Activated T-cell treated with anti-CD3 and anti-CD28 coated beads for 4 hours (primary cell): ENCODE measurements at regions not wholly inside any gene's neighbourhood (a gene's known extent, or its start where the extent isn't known, plus 50 kb on each side); places are given as distances from the start of the nearest gene placed in this dataset.

Source experiments
- DNase-seq: peaks from one replicate; pipeline ENCODE4 v3.0.0-alpha.2; 2020

- DNase-seq: no peak
These were observed 865.1 kb upstream of the ADAMTS5 start for GRCh38 chr21:27831816-27832569.

- no peak for DNase-seq
These were observed 864.3 kb upstream of the ADAMTS5 start for GRCh38 chr21:27831177-27831576.

- no peak for DNase-seq
These were observed 861.1 kb upstream of the ADAMTS5 start for GRCh38 chr21:27827972-27828371.

- DNase-seq: no peak
These were observed 858.1 kb upstream of the ADAMTS5 start for GRCh38 chr21:27825035-27825434.

GRCh38 chr21:27823652-27824201 is 856.8 kb upstream of the ADAMTS5 start:
- DNase-seq: no peak

- DNase-seq: no peak
These were observed 853.5 kb upstream of the ADAMTS5 start for GRCh38 chr21:27820342-27820741.

GRCh38 chr21:27819299-27819698 is 852.4 kb upstream of the ADAMTS5 start:
- no peak for DNase-seq

- no peak for DNase-seq
These were observed 852.0 kb upstream of the ADAMTS5 start for GRCh38 chr21:27818847-27819246.

- DNase-seq: no peak
These were observed 851.2 kb upstream of the ADAMTS5 start for GRCh38 chr21:27817902-27818623.

- no peak for DNase-seq
These were observed 850.2 kb upstream of the ADAMTS5 start for GRCh38 chr21:27817074-27817473.

- DNase-seq: no peak
These were observed 849.4 kb upstream of the ADAMTS5 start for GRCh38 chr21:27816301-27816700.

GRCh38 chr21:27814226-27814625 is 847.3 kb upstream of the ADAMTS5 start:
- no peak for DNase-seq

GRCh38 chr21:27813750-27814149 is 846.9 kb upstream of the ADAMTS5 start:
- no peak for DNase-seq

GRCh38 chr21:27813344-27813743 is 846.5 kb upstream of the ADAMTS5 start:
- no peak for DNase-seq

- DNase-seq: no peak
These were observed 845.4 kb upstream of the ADAMTS5 start for GRCh38 chr21:27812279-27812678.

- DNase-seq: no peak
These were observed 842.0 kb upstream of the ADAMTS5 start for GRCh38 chr21:27808923-27809322.

- DNase-seq: no peak
These were observed 840.7 kb upstream of the ADAMTS5 start for GRCh38 chr21:27807596-27807995.

- no peak for DNase-seq
These were observed 839.4 kb upstream of the ADAMTS5 start for GRCh38 chr21:27806281-27806680.

- DNase-seq: no peak
These were observed 838.8 kb upstream of the ADAMTS5 start for GRCh38 chr21:27805696-27806095.

GRCh38 chr21:27804515-27804914 is 837.6 kb upstream of the ADAMTS5 start:
- no peak for DNase-seq

- DNase-seq: no peak
These were observed 836.7 kb upstream of the ADAMTS5 start for GRCh38 chr21:27803571-27803970.

- DNase-seq: no peak
These were observed 836.1 kb upstream of the ADAMTS5 start for GRCh38 chr21:27802816-27803475.

GRCh38 chr21:27799861-27800260 is 833.0 kb upstream of the ADAMTS5 start:
- no peak for DNase-seq

- no peak for DNase-seq
These were observed 829.2 kb upstream of the ADAMTS5 start for GRCh38 chr21:27796106-27796505.
